ENCODE measurements at regions not wholly inside any gene's neighbourhood (a gene's known extent, or its start where the extent isn't known, plus 50 kb on each side); places are given as distances from the start of the nearest gene placed in this dataset.

DNA sequence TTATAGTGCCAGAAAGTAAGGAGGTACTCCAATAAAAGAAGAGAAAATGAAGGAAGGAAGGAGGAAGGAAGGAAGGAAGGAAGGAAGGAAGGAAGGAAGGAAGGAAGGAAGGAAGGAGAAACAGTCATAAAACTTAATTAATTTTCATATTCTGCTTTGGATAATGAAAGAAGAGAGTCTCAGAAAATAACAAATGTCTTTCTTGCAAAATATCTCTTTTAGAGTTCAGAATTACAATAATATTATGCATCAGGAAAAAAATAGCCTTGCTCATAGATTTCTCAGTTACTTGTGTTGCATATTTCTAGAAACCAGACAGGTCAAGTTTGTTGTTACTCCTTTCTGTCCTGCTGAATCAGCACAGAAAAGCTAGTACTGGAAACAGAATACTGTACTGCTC is 130.1 kb upstream of the DKK2 start:
- no peaks in the 10 kb centered on the region for H3K9me2 ChIP-seq (ENCODE audit: insufficient read depth)
- H3K4me3 Mint-ChIP-seq, result no peak overlapping the region
- no peaks in the 10 kb centered on the region for H3F3A ChIP-seq (replicated peaks; ENCODE audit: low read depth)
- H3K79me2 ChIP-seq (replicated peaks; ENCODE audit: insufficient read depth), result no peaks in the 10 kb centered on the region
- H3K36me3 Mint-ChIP-seq (ENCODE audit: low read depth), result peaks cover 9% of the 10 kb centered on the region; the same call in 2 of the 3 replicates
- H3K4me1 Mint-ChIP-seq, result no peaks in the 10 kb centered on the region
- H3K27ac ChIP-seq (ENCODE audit: low read depth), result no peak overlapping the region
- no peak for ATAC-seq
- no peaks in the 10 kb centered on the region for H3K27me3 Mint-ChIP-seq (ENCODE audit: insufficient read depth, low read depth, poor library complexity)
- no peaks in the 10 kb centered on the region for H3K36me3 ChIP-seq (ENCODE audit: insufficient read depth)
- TF ChIP-seq STAT1 (IDR thresholded peaks at IDR 0.05; ENCODE audit: unreplicated experiment) (no peak), ZNF114 (CRISPR knock-in tag; IDR thresholded peaks at IDR 0.05) (no peak), CREB1 (CRISPR knock-in tag; IDR thresholded peaks at IDR 0.05; ENCODE audit: low read depth) (no peak), JUNB (IDR thresholded peaks at IDR 0.05; ENCODE audit: unreplicated experiment) (no peak), POLR2AphosphoS5 (IDR thresholded peaks at IDR 0.05; ENCODE audit: low read depth) (no peak), ZNF331 (CRISPR knock-in tag; IDR thresholded peaks at IDR 0.05; ENCODE audit: low read depth) (no peak), EZH2phosphoT487 (IDR thresholded peaks at IDR 0.05; ENCODE audit: unreplicated experiment) (no peak), NANOG (IDR thresholded peaks at IDR 0.05; ENCODE audit: borderline replicate concordance) (no peak), EZH2 (IDR thresholded peaks at IDR 0.05; ENCODE audit: low read depth, unreplicated experiment) (no peak)
- TF ChIP-seq, protein P1, sequence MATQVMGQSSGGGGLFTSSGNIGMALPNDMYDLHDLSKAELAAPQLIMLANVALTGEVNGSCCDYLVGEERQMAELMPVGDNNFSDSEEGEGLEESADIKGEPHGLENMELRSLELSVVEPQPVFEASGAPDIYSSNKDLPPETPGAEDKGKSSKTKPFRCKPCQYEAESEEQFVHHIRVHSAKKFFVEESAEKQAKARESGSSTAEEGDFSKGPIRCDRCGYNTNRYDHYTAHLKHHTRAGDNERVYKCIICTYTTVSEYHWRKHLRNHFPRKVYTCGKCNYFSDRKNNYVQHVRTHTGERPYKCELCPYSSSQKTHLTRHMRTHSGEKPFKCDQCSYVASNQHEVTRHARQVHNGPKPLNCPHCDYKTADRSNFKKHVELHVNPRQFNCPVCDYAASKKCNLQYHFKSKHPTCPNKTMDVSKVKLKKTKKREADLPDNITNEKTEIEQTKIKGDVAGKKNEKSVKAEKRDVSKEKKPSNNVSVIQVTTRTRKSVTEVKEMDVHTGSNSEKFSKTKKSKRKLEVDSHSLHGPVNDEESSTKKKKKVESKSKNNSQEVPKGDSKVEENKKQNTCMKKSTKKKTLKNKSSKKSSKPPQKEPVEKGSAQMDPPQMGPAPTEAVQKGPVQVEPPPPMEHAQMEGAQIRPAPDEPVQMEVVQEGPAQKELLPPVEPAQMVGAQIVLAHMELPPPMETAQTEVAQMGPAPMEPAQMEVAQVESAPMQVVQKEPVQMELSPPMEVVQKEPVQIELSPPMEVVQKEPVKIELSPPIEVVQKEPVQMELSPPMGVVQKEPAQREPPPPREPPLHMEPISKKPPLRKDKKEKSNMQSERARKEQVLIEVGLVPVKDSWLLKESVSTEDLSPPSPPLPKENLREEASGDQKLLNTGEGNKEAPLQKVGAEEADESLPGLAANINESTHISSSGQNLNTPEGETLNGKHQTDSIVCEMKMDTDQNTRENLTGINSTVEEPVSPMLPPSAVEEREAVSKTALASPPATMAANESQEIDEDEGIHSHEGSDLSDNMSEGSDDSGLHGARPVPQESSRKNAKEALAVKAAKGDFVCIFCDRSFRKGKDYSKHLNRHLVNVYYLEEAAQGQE (IDR thresholded peaks at IDR 0.05; ENCODE audit: unreplicated experiment), result no peak
- TF ChIP-seq, protein P2, sequence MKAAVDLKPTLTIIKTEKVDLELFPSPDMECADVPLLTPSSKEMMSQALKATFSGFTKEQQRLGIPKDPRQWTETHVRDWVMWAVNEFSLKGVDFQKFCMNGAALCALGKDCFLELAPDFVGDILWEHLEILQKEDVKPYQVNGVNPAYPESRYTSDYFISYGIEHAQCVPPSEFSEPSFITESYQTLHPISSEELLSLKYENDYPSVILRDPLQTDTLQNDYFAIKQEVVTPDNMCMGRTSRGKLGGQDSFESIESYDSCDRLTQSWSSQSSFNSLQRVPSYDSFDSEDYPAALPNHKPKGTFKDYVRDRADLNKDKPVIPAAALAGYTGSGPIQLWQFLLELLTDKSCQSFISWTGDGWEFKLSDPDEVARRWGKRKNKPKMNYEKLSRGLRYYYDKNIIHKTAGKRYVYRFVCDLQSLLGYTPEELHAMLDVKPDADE (IDR thresholded peaks at IDR 0.05), result no peak
- TF ChIP-seq, protein P3, sequence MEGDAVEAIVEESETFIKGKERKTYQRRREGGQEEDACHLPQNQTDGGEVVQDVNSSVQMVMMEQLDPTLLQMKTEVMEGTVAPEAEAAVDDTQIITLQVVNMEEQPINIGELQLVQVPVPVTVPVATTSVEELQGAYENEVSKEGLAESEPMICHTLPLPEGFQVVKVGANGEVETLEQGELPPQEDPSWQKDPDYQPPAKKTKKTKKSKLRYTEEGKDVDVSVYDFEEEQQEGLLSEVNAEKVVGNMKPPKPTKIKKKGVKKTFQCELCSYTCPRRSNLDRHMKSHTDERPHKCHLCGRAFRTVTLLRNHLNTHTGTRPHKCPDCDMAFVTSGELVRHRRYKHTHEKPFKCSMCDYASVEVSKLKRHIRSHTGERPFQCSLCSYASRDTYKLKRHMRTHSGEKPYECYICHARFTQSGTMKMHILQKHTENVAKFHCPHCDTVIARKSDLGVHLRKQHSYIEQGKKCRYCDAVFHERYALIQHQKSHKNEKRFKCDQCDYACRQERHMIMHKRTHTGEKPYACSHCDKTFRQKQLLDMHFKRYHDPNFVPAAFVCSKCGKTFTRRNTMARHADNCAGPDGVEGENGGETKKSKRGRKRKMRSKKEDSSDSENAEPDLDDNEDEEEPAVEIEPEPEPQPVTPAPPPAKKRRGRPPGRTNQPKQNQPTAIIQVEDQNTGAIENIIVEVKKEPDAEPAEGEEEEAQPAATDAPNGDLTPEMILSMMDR (conservative IDR thresholded peaks at IDR 0.05; ENCODE audit: low read depth in 2 of 2), result no peak
- TF ChIP-seq, protein P4, sequence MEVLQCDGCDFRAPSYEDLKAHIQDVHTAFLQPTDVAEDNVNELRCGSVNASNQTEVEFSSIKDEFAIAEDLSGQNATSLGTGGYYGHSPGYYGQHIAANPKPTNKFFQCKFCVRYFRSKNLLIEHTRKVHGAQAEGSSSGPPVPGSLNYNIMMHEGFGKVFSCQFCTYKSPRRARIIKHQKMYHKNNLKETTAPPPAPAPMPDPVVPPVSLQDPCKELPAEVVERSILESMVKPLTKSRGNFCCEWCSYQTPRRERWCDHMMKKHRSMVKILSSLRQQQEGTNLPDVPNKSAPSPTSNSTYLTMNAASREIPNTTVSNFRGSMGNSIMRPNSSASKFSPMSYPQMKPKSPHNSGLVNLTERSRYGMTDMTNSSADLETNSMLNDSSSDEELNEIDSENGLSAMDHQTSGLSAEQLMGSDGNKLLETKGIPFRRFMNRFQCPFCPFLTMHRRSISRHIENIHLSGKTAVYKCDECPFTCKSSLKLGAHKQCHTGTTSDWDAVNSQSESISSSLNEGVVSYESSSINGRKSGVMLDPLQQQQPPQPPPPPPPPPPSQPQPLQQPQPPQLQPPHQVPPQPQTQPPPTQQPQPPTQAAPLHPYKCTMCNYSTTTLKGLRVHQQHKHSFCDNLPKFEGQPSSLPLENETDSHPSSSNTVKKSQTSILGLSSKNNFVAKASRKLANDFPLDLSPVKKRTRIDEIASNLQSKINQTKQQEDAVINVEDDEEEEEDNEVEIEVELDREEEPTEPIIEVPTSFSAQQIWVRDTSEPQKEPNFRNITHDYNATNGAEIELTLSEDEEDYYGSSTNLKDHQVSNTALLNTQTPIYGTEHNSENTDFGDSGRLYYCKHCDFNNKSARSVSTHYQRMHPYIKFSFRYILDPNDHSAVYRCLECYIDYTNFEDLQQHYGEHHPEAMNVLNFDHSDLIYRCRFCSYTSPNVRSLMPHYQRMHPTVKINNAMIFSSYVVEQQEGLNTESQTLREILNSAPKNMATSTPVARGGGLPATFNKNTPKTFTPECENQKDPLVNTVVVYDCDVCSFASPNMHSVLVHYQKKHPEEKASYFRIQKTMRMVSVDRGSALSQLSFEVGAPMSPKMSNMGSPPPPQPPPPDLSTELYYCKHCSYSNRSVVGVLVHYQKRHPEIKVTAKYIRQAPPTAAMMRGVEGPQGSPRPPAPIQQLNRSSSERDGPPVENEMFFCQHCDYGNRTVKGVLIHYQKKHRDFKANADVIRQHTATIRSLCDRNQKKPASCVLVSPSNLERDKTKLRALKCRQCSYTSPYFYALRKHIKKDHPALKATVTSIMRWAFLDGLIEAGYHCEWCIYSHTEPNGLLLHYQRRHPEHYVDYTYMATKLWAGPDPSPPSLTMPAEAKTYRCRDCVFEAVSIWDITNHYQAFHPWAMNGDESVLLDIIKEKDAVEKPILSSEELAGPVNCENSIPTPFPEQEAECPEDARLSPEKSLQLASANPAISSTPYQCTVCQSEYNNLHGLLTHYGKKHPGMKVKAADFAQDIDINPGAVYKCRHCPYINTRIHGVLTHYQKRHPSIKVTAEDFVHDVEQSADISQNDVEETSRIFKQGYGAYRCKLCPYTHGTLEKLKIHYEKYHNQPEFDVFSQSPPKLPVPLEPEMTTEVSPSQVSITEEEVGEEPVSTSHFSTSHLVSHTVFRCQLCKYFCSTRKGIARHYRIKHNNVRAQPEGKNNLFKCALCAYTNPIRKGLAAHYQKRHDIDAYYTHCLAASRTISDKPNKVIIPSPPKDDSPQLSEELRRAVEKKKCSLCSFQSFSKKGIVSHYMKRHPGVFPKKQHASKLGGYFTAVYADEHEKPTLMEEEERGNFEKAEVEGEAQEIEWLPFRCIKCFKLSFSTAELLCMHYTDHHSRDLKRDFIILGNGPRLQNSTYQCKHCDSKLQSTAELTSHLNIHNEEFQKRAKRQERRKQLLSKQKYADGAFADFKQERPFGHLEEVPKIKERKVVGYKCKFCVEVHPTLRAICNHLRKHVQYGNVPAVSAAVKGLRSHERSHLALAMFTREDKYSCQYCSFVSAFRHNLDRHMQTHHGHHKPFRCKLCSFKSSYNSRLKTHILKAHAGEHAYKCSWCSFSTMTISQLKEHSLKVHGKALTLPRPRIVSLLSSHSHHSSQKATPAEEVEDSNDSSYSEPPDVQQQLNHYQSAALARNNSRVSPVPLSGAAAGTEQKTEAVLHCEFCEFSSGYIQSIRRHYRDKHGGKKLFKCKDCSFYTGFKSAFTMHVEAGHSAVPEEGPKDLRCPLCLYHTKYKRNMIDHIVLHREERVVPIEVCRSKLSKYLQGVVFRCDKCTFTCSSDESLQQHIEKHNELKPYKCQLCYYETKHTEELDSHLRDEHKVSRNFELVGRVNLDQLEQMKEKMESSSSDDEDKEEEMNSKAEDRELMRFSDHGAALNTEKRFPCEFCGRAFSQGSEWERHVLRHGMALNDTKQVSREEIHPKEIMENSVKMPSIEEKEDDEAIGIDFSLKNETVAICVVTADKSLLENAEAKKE (CRISPR knock-in tag; IDR thresholded peaks at IDR 0.05), result no peak
- no peaks in the 10 kb centered on the region for H3K4me1 ChIP-seq (ENCODE audit: insufficient read depth)
- no peak for DNase-seq (ENCODE audit: low spot score)
- H2AFZ ChIP-seq, result no peak overlapping the region
- H4K20me1 ChIP-seq (replicated peaks; ENCODE audit: insufficient read depth), result no peaks in the 10 kb centered on the region
- no peaks in the 10 kb centered on the region for H3K27me3 ChIP-seq (ENCODE audit: insufficient read depth)
- H3K4me3 ChIP-seq, result no peak overlapping the region
- no peak overlapping the region for H3K4me2 ChIP-seq
- peaks cover 12% of the 10 kb centered on the region for H3K9me3 Mint-ChIP-seq
- no peak overlapping the region for H3K27ac Mint-ChIP-seq

Data from GM23338 (cell line).